Amygdala (tissue), 56 donors: ENCODE measurements at regions not wholly inside any gene's neighbourhood (a gene's known extent, or its start where the extent isn't known, plus 50 kb on each side); places are given as distances from the start of the nearest gene placed in this dataset.

Source experiments
- DNase-seq, 56 donors: peaks; one replicate each; lab custom pipeline; 2025; lab: John Stamatoyannopoulos, UW

DNA sequence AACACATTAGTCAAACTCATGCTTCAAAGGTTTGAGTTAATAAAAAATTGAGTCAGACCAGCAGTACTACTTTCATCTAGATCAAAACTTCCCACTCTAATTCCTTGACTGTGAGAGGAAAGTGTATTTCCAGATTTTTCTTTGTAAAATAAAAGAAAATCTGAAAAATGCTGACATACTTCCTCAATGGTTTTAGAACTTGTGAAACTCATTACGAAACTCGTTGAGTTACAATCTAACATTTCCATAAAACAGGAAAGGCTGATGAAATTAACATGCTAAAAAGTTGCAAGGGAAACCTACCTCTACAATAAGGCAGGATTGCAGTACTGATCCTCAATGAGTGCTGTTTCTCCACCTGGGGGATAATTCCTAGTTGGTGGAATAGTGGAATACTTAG, 217.8 kb upstream of the HCCS start:
- DNase-seq = no peak

DNA sequence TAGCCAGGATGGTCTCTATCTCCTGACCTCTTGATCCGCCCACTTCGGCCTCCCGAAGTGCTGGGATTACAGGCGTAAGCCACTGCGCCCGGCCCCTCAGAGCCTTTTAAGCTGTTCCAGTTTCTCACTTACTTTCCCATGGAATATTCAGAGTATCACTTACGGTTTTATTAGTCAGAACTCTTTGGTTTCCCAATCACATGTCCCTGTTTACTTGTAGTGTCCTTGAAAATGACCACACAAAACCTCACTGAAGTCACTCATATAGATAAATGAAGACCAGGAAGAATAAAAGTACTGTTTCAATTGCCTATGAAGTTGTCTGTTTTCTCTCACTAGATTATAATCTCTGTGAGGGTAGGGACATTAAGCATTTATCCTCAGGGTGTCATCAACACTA, 217.2 kb upstream of the HCCS start:
- no peak for DNase-seq

DNA sequence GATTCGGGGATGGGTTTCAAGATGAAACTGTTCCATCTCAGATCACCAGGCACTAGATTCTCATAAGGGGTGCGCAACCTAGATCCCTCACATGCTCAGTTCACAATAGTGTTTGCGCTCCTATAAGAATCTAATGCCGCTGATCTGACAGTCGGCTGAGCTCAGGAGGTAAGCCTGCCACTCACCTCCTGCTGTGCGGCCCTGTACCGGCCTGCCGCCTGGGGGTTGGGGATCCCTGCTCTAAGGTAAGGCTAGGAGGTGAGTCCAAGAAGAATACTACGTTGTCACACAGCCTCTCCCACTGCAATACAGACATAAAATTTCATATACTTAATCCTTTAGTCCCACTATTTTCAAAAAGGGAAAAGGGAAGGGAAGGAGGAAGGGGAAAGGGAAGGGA, 213.4 kb upstream of the HCCS start:
- DNase-seq = no peak

- DNase-seq = no peak
Observed at GRCh38 chrX:10900585-10901289, 210.4 kb upstream of the HCCS start.

- no peak for DNase-seq
Observed at GRCh38 chrX:10901290-10901633, 209.9 kb upstream of the HCCS start.

GRCh38 chrX:10902001-10902400, 209.1 kb upstream of the HCCS start:
- no peak for DNase-seq

DNA sequence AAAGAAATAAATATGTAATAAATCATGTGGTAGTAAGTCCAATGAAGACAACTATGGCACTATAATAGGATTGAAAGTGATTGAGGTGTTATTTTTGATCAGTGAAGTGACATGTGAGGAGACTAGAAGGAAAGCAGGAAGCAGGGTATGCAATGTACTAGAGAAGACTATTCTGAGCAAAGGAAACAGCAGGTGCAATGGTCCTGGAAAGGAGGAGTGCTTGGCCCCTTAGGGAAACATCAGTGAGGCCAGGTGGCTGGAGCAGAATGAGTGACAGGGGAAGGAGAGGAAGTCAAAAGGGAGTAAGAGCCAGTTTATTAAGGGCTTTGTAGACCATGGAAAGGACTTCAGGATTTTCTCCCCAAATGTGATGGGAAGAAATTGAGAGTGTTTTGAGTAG, 207.6 kb upstream of the HCCS start:
- DNase-seq = no peak

GRCh38 chrX:10904220-10904619, 206.9 kb upstream of the HCCS start:
- no peak for DNase-seq

DNA sequence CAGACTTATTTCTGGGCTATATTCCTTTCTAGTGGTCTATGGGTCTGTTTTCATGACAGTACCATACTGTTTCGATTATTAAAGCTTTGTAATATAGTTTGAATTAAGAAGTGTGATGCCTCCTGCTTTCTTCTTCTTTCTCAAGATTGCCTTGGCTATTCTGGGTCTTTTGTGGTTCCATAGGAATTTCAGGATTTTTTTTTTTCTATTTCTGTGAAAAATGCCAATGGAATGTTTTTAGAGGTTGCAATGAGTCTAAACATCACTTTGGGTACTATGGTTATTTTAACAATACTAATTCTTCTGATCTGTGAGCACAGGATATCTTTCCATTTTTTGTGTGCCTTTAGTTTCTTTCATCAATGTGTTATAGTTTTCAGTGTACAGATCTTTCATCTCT, 204.3 kb upstream of the HCCS start:
- DNase-seq = no peak

GRCh38 chrX:10922159-10922558, 189.0 kb upstream of the HCCS start:
- DNase-seq = no peak

- DNase-seq = no peak
Observed at GRCh38 chrX:10922835-10923234, 188.3 kb upstream of the HCCS start.

GRCh38 chrX:10923466-10923865, 187.7 kb upstream of the HCCS start:
- no peak for DNase-seq

DNA sequence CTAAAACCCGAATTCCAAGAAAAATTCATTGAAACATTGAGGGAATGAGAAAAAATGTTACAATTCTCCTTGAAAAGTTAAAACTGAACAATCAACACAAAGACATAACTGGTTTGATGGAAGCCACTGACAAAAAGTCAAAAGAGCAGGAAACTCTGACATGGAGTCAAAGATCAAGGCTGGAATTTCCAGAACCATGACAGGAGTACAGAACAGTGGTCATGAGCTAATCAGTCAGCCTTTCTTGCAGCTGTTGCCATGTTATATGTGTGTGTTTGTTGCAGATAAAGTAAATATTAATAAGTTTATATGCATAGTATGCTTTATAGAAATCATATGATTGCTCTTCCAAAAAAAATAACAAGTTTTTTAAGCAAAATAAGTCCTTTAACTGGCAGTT, 184.7 kb upstream of the HCCS start:
- DNase-seq = no peak

- DNase-seq = no peak
Observed at GRCh38 chrX:10926891-10927290, 184.2 kb upstream of the HCCS start.

- no peak for DNase-seq
Observed at GRCh38 chrX:10929747-10930146, 181.4 kb upstream of the HCCS start.

- no peak for DNase-seq
Observed at GRCh38 chrX:10930151-10930550, 181.0 kb upstream of the HCCS start.

- DNase-seq = no peak
Observed at GRCh38 chrX:10931976-10932375, 179.2 kb upstream of the HCCS start.

GRCh38 chrX:10932842-10933440, 178.2 kb upstream of the HCCS start:
- no peak for DNase-seq

DNA sequence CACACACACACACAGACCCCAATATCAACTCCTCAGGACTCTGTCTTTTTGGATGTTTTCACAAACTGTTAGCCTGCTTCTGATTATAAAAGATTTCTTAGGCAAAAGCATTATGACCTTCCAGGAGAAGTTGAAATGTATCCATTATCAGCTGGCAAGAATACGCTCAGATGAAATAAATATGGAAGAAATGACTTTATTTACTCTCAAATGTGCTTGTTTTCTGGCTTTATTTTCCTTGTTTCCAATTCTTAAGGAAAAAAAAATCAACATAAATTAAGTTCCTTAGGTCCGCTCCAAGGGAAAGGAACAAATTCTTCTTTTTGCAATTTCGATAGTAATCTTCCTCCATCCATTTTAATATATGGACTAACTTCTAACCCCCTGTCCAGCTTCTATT, 175.6 kb upstream of the HCCS start:
- DNase-seq = no peak

DNA sequence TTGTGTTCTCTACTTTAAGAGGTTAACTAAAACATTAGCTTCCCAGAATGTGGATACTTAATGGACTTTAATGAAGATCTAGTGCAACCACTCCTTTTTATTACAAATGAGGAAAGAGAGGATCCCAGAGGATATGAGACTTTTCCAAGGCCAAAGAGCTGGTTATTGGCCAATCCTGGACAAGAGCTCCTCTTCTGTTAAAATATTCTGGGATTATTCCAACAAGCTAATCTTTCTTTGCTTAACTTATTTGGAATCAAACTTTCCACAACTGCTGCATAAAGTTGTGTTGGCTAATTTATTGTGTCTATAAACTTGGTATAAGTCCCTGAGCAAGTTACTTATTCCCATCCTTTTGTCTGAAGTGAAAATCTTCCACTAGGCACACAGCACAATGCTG, 174.2 kb upstream of the HCCS start:
- DNase-seq = no peak

DNA sequence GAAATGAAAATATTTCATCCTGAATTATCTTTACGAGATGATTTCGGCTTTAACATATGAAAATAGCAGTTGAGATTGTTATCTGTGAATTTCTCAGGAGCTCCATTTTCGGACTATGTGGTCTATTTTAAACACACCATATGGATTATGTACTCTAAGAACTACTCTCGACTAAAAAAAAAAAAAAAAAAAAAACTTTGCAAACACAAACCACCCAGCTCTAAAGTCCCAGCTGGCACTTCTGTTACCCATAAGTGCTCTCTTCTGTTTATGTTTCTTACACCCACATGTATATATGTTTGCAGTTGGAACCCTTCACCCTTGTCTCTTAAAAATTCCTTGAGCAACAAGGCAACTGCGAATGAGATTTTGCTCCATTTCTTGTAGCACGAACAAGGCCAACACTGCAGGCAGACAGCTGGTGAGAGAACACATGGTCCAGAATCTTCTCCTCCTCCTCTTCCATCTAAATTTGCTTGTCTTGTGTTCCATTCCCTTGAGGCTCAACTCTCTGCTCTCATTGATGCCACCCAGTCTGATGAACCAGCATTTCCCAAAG, 172.7 kb upstream of the HCCS start:
- peak in 7 of 56 donors; percentile 0 to 8 (median 3) for DNase-seq

GRCh38 chrX:10939424-10939823, 171.7 kb upstream of the HCCS start:
- no peak for DNase-seq
